Thyroid gland (tissue), 4 donors: ENCODE measurements at regions not wholly inside any gene's neighbourhood (a gene's known extent, or its start where the extent isn't known, plus 50 kb on each side); places are given as distances from the start of the nearest gene placed in this dataset.

Experiments
- DNase-seq, 2 donors: peaks; one replicate each; pipeline ENCODE4 v3.0.0-alpha.2; 2019
- H3K27ac ChIP-seq, 3 donors: fragments of 200-600 bp; sonication (generic); 1 replicate in 2 of 3; 2 replicates in 1 of 3; pipeline ENCODE4 v1.5.1; 2016 to 2019; ENCODE audit warnings: mild to moderate bottlenecking in 1 of 3, moderate library complexity in 1 of 3
- H3K27me3 ChIP-seq: fragments of 200-600 bp; sonication (generic); one replicate; pipeline ENCODE4 v1.5.1; 2019
- H3K36me3 ChIP-seq, 2 donors: fragments of 200-600 bp; sonication (generic); one replicate each; pipeline ENCODE4 v1.5.1; 2016 to 2019
- H3K4me1 ChIP-seq, 2 donors: fragments of 200-600 bp; sonication (generic); one replicate each; pipeline ENCODE4 v1.5.1; 2017 to 2019
- H3K4me3 ChIP-seq, 3 donors: fragments of 200-600 bp; sonication (generic); replicated peaks in 1 of 3; 1 replicate in 2 of 3; 2 replicates in 1 of 3; pipeline ENCODE4 v1.5.1; 2016; ENCODE audit warnings: mild to moderate bottlenecking in 1 of 3
- H3K9me3 ChIP-seq: fragments of 200-600 bp; sonication (generic); one replicate; pipeline ENCODE4 v1.5.1; 2017
- POLR2A ChIP-seq, 2 donors: fragments of 450-650 bp; IDR thresholded peaks; one replicate each; pipeline ENCODE4 v1.6.1; 2017; ENCODE audit warnings: antibody characterized with exemption in 2 of 2, mild to moderate bottlenecking in 2 of 2, moderate library complexity in 1 of 2
- WGBS, 2 donors: methylation state at CpG; one replicate each; pipeline ENCODE4 v1.1.5; 2017; 5-methylcytosine and 5-hydroxymethylcytosine counted together
- intact Hi-C: fragments of 100-400 bp; cut with DNase I; formaldehyde crosslinking; loops from one replicate; pipeline ENCODE4 v1.15.1; 2023
- TF ChIP-seq, protein P1 (sequence below), 6 experiments: fragments of 200-600 bp in 3 of 6; fragments of 450-650 bp in 3 of 6; sonication (generic) in 3 of 6; IDR thresholded peaks; one replicate each; pipeline ENCODE4 v1.5.1; 2016 to 2019; ENCODE audit warnings: antibody characterized with exemption in 6 of 6, mild to moderate bottlenecking in 2 of 6, inconsistent platforms in 1 of 6, moderate library complexity in 1 of 6

DNA sequence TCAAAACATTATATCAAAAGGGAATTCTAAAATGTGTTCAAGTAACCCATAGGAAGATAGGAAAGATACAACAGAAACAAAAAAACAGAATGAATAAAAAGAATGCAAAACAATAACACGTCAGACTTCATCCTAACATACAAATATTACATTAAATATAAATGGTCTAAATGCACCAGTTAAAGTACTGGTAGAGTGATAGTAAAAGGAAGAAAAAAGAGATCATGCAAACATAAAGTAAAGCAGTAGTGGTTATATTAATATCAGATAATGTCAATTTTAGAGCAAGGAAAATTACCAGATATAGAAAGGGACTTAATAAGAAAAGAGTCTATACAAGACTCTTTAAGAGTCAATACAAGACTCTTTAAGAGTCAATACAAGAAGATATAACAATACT, 755.7 kb downstream of the MCTP2 start:
- TF ChIP-seq, protein P1, sequence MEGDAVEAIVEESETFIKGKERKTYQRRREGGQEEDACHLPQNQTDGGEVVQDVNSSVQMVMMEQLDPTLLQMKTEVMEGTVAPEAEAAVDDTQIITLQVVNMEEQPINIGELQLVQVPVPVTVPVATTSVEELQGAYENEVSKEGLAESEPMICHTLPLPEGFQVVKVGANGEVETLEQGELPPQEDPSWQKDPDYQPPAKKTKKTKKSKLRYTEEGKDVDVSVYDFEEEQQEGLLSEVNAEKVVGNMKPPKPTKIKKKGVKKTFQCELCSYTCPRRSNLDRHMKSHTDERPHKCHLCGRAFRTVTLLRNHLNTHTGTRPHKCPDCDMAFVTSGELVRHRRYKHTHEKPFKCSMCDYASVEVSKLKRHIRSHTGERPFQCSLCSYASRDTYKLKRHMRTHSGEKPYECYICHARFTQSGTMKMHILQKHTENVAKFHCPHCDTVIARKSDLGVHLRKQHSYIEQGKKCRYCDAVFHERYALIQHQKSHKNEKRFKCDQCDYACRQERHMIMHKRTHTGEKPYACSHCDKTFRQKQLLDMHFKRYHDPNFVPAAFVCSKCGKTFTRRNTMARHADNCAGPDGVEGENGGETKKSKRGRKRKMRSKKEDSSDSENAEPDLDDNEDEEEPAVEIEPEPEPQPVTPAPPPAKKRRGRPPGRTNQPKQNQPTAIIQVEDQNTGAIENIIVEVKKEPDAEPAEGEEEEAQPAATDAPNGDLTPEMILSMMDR (IDR thresholded peaks at IDR 0.05) = no peak
- no peak for TF ChIP-seq POLR2A (IDR thresholded peaks at IDR 0.05)
- Histone ChIP-seq H3K4me3 (no peak overlapping the region), H3K9me3 (no peaks in the 10 kb centered on the region), H3K4me1 (no peaks in the 10 kb centered on the region), H3K27ac (no peak overlapping the region), H3K36me3 (no peaks in the 10 kb centered on the region), H3K27me3 (no peaks in the 10 kb centered on the region)
- intact Hi-C loops = no loop called here
- 87 to 88% methylated on average over 1 of the region's 1 CpG for WGBS, 2 donors
- no peak for DNase-seq

DNA sequence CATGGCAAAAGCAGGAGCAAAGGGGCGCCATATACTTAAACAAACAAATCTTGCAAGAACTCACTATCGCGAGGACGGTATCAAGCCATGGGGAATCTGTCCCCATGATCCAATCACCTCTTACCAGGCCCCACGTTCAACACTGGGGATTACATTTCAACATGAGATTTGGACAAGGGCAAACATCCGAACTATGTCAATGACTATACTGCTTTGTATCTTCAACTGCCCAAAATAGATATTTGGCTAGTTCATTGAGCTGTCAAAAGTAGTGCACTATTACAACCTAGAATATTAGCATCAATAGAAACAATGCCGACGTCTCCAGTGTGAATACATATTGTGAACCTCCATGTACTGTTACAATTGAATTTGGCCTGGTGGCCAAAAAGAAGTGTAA, 760.4 kb downstream of the MCTP2 start:
- no peak for TF ChIP-seq POLR2A (IDR thresholded peaks at IDR 0.05)
- TF ChIP-seq, protein P1 (IDR thresholded peaks at IDR 0.05) = no peak
- H3K27ac ChIP-seq = no peak overlapping the region
- no peak overlapping the region for H3K4me3 ChIP-seq
- H3K9me3 ChIP-seq = no peaks in the 10 kb centered on the region
- H3K4me1 ChIP-seq = no peaks in the 10 kb centered on the region
- DNase-seq = no peak
- 92 to 96% methylated on average over 8 of the region's 8 CpGs for WGBS, 2 donors
- no peaks in the 10 kb centered on the region for H3K27me3 ChIP-seq
- intact Hi-C loops = no loop called here
- H3K36me3 ChIP-seq = no peaks in the 10 kb centered on the region

DNA sequence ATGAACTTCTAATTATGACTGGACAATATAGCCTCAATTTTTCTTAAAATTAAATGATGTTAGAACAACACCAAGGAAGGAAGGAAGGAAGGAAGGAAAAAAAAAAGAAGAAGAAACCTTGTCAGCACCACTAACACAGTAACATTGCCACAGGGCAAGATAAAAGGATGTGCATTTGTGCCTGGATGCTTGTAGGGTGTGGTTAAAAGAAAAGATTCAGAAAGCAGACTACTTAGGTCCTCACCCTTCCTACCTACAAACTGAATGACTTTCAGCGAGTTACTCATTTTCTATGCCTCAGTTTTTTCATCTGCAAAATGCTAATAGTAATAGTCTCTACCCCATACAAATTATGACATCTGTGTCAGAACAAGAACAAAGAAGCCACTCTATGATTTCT, 778.3 kb downstream of the MCTP2 start:
- WGBS, 2 donors = 84 to 92% methylated on average over 1 of the region's 1 CpG
- H3K9me3 ChIP-seq = no peaks in the 10 kb centered on the region
- H3K4me1 ChIP-seq = no peaks in the 10 kb centered on the region
- intact Hi-C loops = no loop called here
- H3K27me3 ChIP-seq = no peaks in the 10 kb centered on the region
- no peak for DNase-seq
- no peak overlapping the region for H3K4me3 ChIP-seq
- H3K36me3 ChIP-seq = no peaks in the 10 kb centered on the region
- H3K27ac ChIP-seq = no peak overlapping the region
- TF ChIP-seq POLR2A (IDR thresholded peaks at IDR 0.05) = no peak
- TF ChIP-seq, protein P1 (IDR thresholded peaks at IDR 0.05) = no peak

DNA sequence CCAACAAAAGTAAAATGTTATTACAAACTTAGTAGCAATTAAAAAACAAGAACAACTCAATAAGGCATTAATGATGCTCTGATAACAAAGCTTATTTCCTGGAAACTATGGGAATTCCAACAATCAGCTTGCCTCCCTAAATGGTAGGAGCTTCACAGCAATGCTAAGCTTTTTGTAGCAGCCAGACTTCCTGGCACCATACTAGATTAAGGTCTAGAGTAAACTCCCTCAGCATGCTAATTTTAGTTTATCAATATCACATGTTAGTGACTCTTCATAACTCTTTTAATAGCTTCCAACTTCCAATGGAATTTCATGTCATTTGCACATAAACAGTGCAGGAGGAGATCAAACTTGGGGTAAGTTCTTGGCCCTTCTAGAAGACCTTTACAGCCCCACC, 782.0 kb downstream of the MCTP2 start:
- intact Hi-C loops = no loop called here
- no peak overlapping the region for H3K27ac ChIP-seq

DNA sequence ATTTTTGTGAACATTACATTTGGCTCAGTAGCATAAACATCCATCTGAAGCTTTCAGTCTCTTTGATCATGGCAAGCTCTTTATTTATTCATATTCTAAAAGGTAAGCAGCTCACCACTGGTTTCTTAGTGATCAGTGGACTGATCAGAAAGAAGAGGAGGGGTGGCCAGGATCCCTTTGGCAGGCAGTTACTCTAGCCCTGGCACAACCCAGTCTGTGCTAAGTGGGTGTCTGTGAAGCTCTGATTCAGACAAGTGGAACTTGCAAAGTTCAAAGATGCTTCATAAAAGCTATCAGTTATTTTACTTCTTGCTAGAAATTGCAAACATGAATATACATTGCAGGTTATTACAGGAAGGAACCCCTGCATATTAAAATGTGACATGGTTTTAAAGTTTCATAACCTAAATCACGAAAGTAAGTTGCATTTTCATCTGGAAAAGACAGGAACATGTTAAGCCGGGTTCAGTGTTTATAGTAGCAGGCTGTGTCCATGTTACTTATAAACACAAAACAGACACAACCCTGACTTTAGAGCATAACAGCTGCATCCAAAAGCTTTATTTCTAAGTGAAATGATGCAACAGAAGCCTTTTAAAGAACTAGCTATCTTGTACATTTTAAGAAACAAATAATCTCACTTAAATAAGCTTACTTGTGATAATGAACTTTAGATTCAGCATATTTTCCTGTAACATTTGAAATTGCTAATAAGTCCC, 785.3 kb downstream of the MCTP2 start:
- WGBS, 2 donors = 51 to 61% methylated on average over 2 of the region's 2 CpGs
- DNase-seq = no peak
- intact Hi-C loops = no loop called here
- Histone ChIP-seq H3K9me3 (no peaks in the 10 kb centered on the region), H3K4me1 (no peaks in the 10 kb centered on the region), H3K4me3 (no peak overlapping the region), H3K27ac (no peak overlapping the region), H3K27me3 (no peaks in the 10 kb centered on the region), H3K36me3 (no peaks in the 10 kb centered on the region)
- TF ChIP-seq, protein P1 (IDR thresholded peaks at IDR 0.05) = no peak
- no peak for TF ChIP-seq POLR2A (IDR thresholded peaks at IDR 0.05)

More for the DNA sequence above, 782.0 kb downstream of the MCTP2 start:
- H3K36me3 ChIP-seq = no peaks in the 10 kb centered on the region
- TF ChIP-seq POLR2A (IDR thresholded peaks at IDR 0.05) = no peak
- TF ChIP-seq, protein P1 (IDR thresholded peaks at IDR 0.05) = no peak
- no peaks in the 10 kb centered on the region for H3K4me1 ChIP-seq
- H3K27me3 ChIP-seq = no peaks in the 10 kb centered on the region
- no peak for DNase-seq
- no peaks in the 10 kb centered on the region for H3K9me3 ChIP-seq
- no peak overlapping the region for H3K4me3 ChIP-seq
